ENCODE measurements at regions not wholly inside any gene's neighbourhood (a gene's known extent, or its start where the extent isn't known, plus 50 kb on each side); places are given as distances from the start of the nearest gene placed in this dataset.

- no peaks in the 10 kb centered on the region for H3K36me3 ChIP-seq (ENCODE audit: insufficient read depth, low read length)
- H3K4me3 ChIP-seq (ENCODE audit: low read length): no peak overlapping the region
- peaks cover 5% of the 10 kb centered on the region for H3K9me3 ChIP-seq (ENCODE audit: low read length)
- H3K4me1 ChIP-seq (ENCODE audit: insufficient read depth, low read length): peaks cover 2% of the 10 kb centered on the region
- H2AFZ ChIP-seq (ENCODE audit: low read depth, low read length): no peak overlapping the region
- H3K27me3 ChIP-seq (ENCODE audit: insufficient read depth, low read length): no peaks in the 10 kb centered on the region
Measured at GRCh38 chr2:104447831-104448434, 406.0 kb upstream of the POU3F3 start.

- Histone ChIP-seq H3K9me3 (ENCODE audit: low read length) (peaks cover 5% of the 10 kb centered on the region), H3K4me3 (ENCODE audit: low read length) (no peak overlapping the region), H2AFZ (ENCODE audit: low read depth, low read length) (no peak overlapping the region), H3K36me3 (ENCODE audit: insufficient read depth, low read length) (no peaks in the 10 kb centered on the region), H3K4me1 (ENCODE audit: insufficient read depth, low read length) (peaks cover 2% of the 10 kb centered on the region), H3K27me3 (ENCODE audit: insufficient read depth, low read length) (no peaks in the 10 kb centered on the region)
Measured at GRCh38 chr2:104448661-104449440, 405.1 kb upstream of the POU3F3 start.

GRCh38 chr2:104452558-104452957 lies 401.4 kb upstream of the POU3F3 start:
- Histone ChIP-seq H3K4me1 (ENCODE audit: insufficient read depth, low read length) (peaks cover 2% of the 10 kb centered on the region), H2AFZ (ENCODE audit: low read depth, low read length) (no peak overlapping the region), H3K9me3 (ENCODE audit: low read length) (no peaks in the 10 kb centered on the region), H3K4me3 (ENCODE audit: low read length) (no peak overlapping the region), H3K27me3 (ENCODE audit: insufficient read depth, low read length) (no peaks in the 10 kb centered on the region), H3K36me3 (ENCODE audit: insufficient read depth, low read length) (no peaks in the 10 kb centered on the region)

- H3K36me3 ChIP-seq (ENCODE audit: insufficient read depth, low read length): no peaks in the 10 kb centered on the region
Measured at GRCh38 chr2:104462731-104463130, 391.2 kb upstream of the POU3F3 start.

GRCh38 chr2:104465981-104466380 lies 387.9 kb upstream of the POU3F3 start:
- H3K4me1 ChIP-seq (ENCODE audit: insufficient read depth, low read length): peaks cover 10% of the 10 kb centered on the region
- H3K27me3 ChIP-seq (ENCODE audit: insufficient read depth, low read length): no peaks in the 10 kb centered on the region
- H2AFZ ChIP-seq (ENCODE audit: low read depth, low read length): no peak overlapping the region
- no peaks in the 10 kb centered on the region for H3K9me3 ChIP-seq (ENCODE audit: low read length)
- H3K36me3 ChIP-seq (ENCODE audit: insufficient read depth, low read length): no peaks in the 10 kb centered on the region
- no peak overlapping the region for H3K4me3 ChIP-seq (ENCODE audit: low read length)

More at GRCh38 chr2:104462731-104463130, 391.2 kb upstream of the POU3F3 start:
- Histone ChIP-seq H3K4me3 (ENCODE audit: low read length) (no peak overlapping the region), H3K27me3 (ENCODE audit: insufficient read depth, low read length) (no peaks in the 10 kb centered on the region), H3K9me3 (ENCODE audit: low read length) (no peaks in the 10 kb centered on the region), H2AFZ (ENCODE audit: low read depth, low read length) (no peak overlapping the region), H3K4me1 (ENCODE audit: insufficient read depth, low read length) (no peaks in the 10 kb centered on the region)

- Histone ChIP-seq H3K4me3 (ENCODE audit: low read length) (no peak overlapping the region), H3K4me1 (ENCODE audit: insufficient read depth, low read length) (peaks cover 10% of the 10 kb centered on the region), H3K36me3 (ENCODE audit: insufficient read depth, low read length) (no peaks in the 10 kb centered on the region), H3K9me3 (ENCODE audit: low read length) (no peaks in the 10 kb centered on the region), H3K27me3 (ENCODE audit: insufficient read depth, low read length) (no peaks in the 10 kb centered on the region), H2AFZ (ENCODE audit: low read depth, low read length) (no peak overlapping the region)
Measured at GRCh38 chr2:104468846-104469245, 385.1 kb upstream of the POU3F3 start.

- no peaks in the 10 kb centered on the region for H3K27me3 ChIP-seq (ENCODE audit: insufficient read depth, low read length)
- H3K36me3 ChIP-seq (ENCODE audit: insufficient read depth, low read length): no peaks in the 10 kb centered on the region
- H3K4me1 ChIP-seq (ENCODE audit: insufficient read depth, low read length): peaks cover 30% of the 10 kb centered on the region
- H2AFZ ChIP-seq (ENCODE audit: low read depth, low read length): no peak overlapping the region
- H3K4me3 ChIP-seq (ENCODE audit: low read length): no peak overlapping the region
- no peaks in the 10 kb centered on the region for H3K9me3 ChIP-seq (ENCODE audit: low read length)
Measured at GRCh38 chr2:104472076-104472475, 381.8 kb upstream of the POU3F3 start.

- no peaks in the 10 kb centered on the region for H3K9me3 ChIP-seq (ENCODE audit: low read length)
- H3K27me3 ChIP-seq (ENCODE audit: insufficient read depth, low read length): no peaks in the 10 kb centered on the region
- H2AFZ ChIP-seq (ENCODE audit: low read depth, low read length): no peak overlapping the region
- H3K4me1 ChIP-seq (ENCODE audit: insufficient read depth, low read length): peaks cover 29% of the 10 kb centered on the region
- H3K4me3 ChIP-seq (ENCODE audit: low read length): no peak overlapping the region
- H3K36me3 ChIP-seq (ENCODE audit: insufficient read depth, low read length): no peaks in the 10 kb centered on the region
Measured at GRCh38 chr2:104473546-104473945, 380.4 kb upstream of the POU3F3 start.

GRCh38 chr2:104474716-104475115 lies 379.2 kb upstream of the POU3F3 start:
- Histone ChIP-seq H2AFZ (ENCODE audit: low read depth, low read length) (no peak overlapping the region), H3K4me1 (ENCODE audit: insufficient read depth, low read length) (peaks cover 24% of the 10 kb centered on the region), H3K27me3 (ENCODE audit: insufficient read depth, low read length) (no peaks in the 10 kb centered on the region), H3K36me3 (ENCODE audit: insufficient read depth, low read length) (no peaks in the 10 kb centered on the region), H3K9me3 (ENCODE audit: low read length) (no peaks in the 10 kb centered on the region), H3K4me3 (ENCODE audit: low read length) (no peak overlapping the region)

- peaks cover 24% of the 10 kb centered on the region for H3K4me1 ChIP-seq (ENCODE audit: insufficient read depth, low read length)
- no peak overlapping the region for H3K4me3 ChIP-seq (ENCODE audit: low read length)
- no peak overlapping the region for H2AFZ ChIP-seq (ENCODE audit: low read depth, low read length)
- no peaks in the 10 kb centered on the region for H3K36me3 ChIP-seq (ENCODE audit: insufficient read depth, low read length)
- no peaks in the 10 kb centered on the region for H3K27me3 ChIP-seq (ENCODE audit: insufficient read depth, low read length)
- H3K9me3 ChIP-seq (ENCODE audit: low read length): peaks cover 2% of the 10 kb centered on the region
Measured at GRCh38 chr2:104476075-104476474, 377.8 kb upstream of the POU3F3 start.

GRCh38 chr2:104476563-104476988 lies 377.3 kb upstream of the POU3F3 start:
- Histone ChIP-seq H3K27me3 (ENCODE audit: insufficient read depth, low read length) (no peaks in the 10 kb centered on the region), H3K4me3 (ENCODE audit: low read length) (no peak overlapping the region), H3K4me1 (ENCODE audit: insufficient read depth, low read length) (peaks cover 24% of the 10 kb centered on the region), H2AFZ (ENCODE audit: low read depth, low read length) (no peak overlapping the region), H3K36me3 (ENCODE audit: insufficient read depth, low read length) (no peaks in the 10 kb centered on the region), H3K9me3 (ENCODE audit: low read length) (peaks cover 2% of the 10 kb centered on the region)

- Histone ChIP-seq H3K27me3 (ENCODE audit: insufficient read depth, low read length) (no peaks in the 10 kb centered on the region), H3K4me3 (ENCODE audit: low read length) (no peak overlapping the region), H3K36me3 (ENCODE audit: insufficient read depth, low read length) (no peaks in the 10 kb centered on the region), H2AFZ (ENCODE audit: low read depth, low read length) (no peak overlapping the region), H3K9me3 (ENCODE audit: low read length) (peaks cover 2% of the 10 kb centered on the region), H3K4me1 (ENCODE audit: insufficient read depth, low read length) (peaks cover 11% of the 10 kb centered on the region)
Measured at GRCh38 chr2:104481341-104481740, 372.6 kb upstream of the POU3F3 start.

GRCh38 chr2:104487366-104487765 lies 366.5 kb upstream of the POU3F3 start:
- Histone ChIP-seq H3K9me3 (ENCODE audit: low read length) (no peaks in the 10 kb centered on the region), H3K36me3 (ENCODE audit: insufficient read depth, low read length) (no peaks in the 10 kb centered on the region), H3K27me3 (ENCODE audit: insufficient read depth, low read length) (no peaks in the 10 kb centered on the region), H3K4me1 (ENCODE audit: insufficient read depth, low read length) (no peaks in the 10 kb centered on the region), H3K4me3 (ENCODE audit: low read length) (no peak overlapping the region), H2AFZ (ENCODE audit: low read depth, low read length) (no peak overlapping the region)

Measured in neuron (in vitro differentiated cells).